SW 1271 (cell line): ENCODE measurements at regions not wholly inside any gene's neighbourhood (a gene's known extent, or its start where the extent isn't known, plus 50 kb on each side); places are given as distances from the start of the nearest gene placed in this dataset.

Source experiments
- DNase-seq, 2 experiments: peaks; one replicate each; lab custom pipeline; 2025; lab: John Stamatoyannopoulos, UW

DNA sequence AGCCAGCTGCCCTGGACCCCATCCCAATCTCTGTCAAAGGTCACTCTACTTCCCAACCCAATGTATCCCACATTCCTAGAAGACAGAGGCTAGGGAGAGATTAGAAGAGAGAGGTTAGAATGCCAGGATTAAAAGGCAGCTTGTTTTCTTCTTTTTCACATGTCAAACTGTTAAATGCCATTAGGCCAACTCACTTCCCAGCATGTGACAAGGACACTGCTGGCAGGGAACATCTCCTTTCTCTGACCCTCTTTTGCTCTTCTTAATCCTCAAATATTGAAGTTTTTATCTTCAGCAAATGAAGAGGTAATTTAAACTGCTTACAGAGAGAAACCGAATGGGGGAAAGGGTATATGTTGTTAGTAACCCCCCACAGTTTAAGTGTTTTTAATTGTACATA lies 89.1 kb downstream of the BBS10 start:
- peak in 1 of 2 experiments; percentile 38 for DNase-seq

DNA sequence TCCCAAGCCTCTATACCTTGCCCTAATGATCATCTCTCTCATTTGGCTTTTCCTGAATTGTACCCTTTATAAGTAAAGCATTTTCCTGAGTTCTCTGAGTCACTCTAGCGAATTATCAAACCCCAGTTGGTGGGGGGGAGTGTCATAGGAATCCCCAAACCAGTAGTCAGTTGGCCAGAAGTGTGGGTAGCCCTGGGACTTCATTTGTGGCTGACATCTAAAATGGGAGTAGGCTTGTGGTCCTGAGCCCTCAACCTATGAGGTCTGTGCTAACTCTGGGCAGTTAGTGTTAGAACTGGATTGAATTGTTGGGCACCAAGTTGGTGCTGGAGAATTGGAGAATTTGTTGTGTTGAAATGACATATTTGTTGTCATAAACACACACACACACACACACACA lies 91.3 kb downstream of the BBS10 start:
- no peak for DNase-seq

DNA sequence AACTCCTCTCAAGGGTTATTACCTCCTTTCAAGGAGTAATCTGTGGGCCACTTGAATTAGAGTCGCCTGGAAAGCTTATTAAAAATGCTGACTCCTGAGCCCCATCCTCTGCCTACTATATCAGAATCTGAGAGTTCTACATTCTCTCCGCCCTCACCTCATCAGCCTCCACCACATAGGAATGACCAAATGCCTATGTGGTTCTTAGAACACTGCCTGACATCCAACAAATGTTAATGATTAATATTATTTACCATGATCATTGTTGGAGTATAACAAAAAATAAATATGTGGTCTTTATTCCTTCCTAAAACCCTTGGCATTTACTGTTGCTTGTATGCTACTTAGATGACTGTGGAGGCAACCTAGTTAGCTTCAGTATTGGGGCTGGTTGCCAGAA lies 91.9 kb downstream of the BBS10 start:
- DNase-seq = no peak

DNA sequence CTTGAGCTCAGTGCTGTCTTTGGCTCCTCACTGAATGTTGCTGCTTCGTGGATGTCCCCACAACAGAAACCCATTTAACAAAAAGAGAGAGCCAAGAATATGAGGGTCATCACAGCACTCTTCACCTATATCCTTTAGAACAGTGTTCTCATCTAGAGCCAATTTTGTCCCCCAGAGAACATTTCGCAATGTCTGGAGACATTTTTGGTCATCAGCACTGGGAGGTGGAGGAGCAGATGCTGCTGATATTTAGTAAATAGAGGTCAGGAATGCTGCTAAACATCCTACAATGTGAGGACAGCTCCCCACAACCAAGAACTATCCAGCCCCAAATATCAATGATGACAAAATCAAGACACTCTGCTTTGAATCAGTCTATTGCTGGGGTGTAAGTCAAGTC lies 92.5 kb downstream of the BBS10 start:
- DNase-seq = no peak

DNA sequence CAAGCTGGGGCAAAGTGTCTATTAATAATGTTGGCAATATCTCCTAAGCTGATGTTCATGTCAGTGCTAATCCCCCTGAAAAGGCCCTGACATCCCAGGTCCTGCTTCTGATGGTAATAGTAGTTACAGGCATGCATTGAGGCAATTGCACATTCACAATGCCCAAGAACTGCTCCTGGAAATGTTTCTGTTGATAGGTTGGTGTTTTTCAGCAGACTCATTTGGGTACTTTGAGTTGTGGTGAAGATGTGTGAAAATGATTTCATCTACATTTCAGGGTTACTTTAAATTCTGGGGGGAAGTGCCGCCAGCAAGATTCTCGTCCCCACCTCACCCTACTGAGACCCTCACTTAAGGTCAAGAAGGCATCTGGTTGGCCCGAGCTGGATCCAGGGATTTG lies 92.9 kb downstream of the BBS10 start:
- no peak for DNase-seq

DNA sequence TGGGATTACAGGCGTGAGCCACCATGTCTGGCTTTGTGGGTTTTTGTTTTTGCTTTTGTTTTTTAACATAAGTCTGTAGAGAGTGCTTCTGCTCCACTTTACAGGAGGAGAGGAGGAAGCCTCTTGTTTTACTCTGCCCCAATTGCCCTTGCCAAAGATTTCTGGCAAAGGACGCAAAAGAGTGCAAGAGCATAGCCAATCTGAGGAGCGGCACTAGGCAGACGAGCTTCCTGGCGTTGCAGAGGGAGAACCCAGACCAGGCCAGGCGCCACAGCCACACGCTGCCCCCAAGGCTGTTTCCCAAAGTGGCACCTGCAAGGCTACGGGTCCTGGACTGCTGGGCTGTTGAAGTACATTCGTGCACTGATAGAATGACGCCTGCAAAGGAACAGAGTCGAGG lies 96.2 kb downstream of the BBS10 start:
- no peak for DNase-seq

DNA sequence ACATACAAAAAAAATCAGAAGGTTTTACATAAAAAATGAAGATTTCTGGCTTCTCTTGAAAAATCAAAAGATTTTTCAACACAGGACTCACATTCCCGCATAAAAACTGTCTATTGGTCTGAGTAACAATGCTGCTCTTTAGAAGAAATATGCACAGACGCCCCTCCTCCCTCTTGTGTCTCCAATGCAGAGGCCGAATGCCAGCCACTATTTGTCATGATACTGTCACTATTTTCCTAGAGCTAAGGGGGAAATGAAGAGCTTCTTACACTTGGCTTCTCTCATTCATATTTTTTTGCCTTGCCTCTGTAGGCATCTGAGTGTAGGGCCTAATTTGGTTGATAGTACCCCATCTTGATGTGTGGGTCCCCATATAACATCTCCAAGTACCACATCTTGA lies 98.0 kb downstream of the BBS10 start:
- no peak for DNase-seq

DNA sequence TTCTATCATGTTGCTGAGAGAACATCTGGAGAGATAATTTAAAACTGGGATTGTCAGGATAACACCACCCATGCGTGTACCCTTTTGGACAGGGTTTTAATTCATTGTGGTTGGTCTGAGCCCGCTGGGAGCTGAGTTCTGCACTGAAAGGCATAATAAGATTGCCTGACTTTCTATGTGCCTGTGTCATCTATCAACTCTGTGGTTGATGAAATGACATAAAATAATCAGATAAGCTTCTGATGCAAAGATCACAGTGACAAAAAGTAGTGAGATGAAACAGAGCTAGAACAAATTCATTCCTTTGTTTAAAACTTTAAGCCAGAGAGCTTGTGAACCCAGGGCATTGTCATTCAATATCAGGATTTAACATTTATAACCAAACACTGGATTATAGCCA lies 98.7 kb downstream of the BBS10 start:
- no peak for DNase-seq

DNA sequence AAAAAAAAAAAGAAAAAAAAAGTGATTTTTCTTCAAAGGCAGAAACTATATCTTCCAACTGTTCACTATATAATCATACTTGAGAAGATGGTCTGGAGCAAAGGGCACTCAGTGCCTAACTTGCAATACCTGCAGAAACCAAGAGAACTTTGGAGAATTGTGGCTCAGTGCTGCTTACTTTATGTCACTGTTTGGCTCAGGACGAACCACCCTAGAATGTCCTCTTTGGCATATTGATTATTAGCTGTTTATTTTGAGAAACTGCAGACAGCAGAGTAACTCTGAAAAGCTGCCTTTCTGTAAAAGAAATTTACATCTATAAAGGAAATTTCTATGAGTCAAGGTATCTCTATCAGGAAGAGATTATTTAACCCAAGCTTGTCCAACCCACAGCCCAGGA lies 100.2 kb downstream of the BBS10 start:
- DNase-seq = no peak

DNA sequence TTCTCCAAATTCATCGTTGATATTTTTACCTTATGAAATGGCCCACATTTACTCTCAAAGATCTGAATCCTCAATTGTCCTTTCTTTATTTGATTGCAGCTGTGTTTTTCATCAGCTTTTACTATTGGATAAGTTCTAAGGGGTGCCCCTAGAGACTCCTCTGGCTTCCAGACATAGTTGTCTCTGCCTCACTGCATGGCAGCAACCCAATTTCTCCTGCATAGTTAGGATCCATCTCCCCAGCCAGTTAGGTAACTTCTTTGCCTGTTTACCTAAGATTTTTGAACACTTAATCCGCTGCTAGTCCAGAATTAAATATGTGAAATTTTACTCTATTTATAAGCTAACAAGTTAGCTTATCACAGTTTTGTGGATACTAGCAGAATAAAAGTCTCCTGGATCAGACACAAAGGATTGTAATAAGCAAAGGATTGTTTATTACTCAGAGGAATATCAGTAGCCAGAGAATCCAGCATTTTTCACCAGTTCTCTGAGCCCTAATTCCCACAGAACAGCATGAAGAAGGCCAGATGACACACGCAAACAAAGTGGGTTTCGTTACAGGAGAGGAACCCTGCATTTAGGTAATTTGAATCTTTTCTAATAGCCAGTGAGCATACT lies 101.1 kb downstream of the BBS10 start:
- no peak for DNase-seq

DNA sequence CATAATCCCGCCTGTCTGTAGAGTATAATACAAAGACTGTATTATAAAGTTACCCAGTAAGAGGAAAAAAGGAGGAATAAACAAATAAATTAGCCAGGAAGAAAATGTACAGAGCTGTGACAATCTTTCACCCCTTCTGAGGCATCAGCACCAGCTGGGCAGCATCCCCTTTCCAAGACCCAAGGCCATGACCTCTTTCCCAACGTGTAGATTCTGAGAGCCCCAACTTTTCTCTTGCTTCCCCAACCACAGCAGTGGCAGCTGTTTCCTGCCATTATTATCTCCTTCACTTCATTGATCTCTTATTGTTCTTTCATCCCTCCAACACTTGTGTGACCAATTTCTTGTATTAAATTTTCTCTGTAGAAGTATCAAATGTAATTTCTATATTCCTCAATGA lies 101.6 kb downstream of the BBS10 start:
- DNase-seq = no peak

DNA sequence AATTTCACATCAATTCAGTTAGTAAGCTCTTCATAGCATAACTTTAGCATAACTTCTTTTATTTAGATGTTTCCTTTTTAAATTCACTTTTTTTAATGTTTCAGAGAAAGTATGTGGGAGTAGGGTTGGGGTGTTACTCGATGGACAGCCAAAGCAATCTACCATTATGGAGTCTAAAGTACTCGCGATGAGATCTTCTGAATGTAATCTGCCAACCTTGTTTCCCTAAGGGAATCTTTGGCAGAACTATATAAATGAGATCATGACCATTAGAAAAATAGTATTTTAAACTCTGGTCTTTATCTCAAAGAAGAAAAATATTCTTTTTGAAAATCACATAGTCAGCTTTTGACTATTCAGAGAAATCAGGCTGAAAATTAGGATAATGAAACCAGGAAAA lies 103.9 kb downstream of the BBS10 start:
- no peak for DNase-seq

DNA sequence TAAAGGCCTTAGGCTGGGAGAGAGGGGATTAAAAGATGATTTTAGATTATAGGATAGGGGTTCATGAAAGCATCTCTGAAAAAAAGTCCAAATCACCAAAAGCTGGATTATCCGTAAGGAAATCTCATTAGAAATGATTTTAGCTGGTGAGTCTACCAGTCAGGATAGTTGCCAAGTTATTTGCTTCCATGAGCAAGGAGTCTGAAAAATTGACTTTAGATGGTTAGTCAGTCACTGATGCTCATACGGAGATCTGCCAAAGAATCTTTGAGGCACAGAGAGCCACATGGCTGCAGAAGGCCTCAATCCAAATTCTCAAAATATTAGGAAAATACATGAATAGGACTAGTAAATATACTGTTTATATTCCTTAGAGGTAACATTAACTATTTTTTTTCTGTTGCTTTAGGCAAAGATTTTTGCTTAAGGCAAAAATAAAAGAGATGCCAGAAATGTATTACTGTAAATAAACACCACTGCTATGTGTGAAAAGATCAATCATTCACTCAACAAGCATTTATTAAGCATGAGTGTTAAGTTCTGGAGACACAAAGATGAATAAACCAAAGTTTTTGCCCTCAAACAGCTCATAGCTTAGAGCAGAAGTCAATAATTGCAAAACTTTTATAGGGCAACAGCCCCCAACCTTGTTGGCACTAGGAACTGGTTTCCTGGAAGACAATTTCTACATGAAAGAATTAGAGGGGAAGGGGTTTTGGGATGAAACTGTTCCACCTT lies 105.2 kb downstream of the BBS10 start:
- DNase-seq = no peak

DNA sequence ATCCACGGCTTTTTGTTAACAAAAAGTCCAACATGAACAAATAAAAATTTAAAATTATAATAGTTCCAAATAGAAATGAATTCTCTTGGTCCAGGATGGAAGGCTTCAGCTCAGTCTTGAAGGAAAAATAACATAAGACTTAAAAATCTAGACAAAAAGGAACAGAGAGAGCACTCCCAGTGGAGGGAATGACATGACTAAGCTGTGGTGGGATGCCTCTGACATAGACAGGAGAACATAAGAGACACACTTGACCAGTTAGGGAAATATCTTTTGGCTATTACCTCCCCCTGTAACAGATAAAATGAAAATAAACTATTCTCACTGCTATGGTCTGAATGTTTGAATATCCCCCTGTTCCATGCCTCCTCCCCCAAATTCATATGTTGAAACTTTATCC lies 106.8 kb downstream of the BBS10 start:
- no peak for DNase-seq

DNA sequence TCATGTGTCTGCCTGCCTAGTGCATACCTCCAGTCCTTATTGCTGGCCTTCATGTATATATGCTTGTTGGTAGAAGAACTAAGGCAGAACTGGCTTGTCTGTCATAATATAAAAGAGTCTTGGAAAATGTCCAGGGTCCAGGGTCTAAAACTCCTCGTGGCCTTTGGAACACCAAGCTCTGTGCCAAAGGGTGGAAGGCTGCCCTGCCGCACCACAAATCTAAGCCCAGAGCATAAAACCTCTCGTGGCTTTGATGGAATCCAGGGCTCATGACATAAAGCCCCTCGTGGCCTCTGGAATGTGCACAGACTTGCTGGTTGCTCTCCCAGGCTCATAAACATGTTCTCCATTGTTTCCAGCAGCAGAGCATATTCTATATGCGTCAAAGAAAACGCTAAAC lies 107.9 kb downstream of the BBS10 start:
- DNase-seq = no peak

DNA sequence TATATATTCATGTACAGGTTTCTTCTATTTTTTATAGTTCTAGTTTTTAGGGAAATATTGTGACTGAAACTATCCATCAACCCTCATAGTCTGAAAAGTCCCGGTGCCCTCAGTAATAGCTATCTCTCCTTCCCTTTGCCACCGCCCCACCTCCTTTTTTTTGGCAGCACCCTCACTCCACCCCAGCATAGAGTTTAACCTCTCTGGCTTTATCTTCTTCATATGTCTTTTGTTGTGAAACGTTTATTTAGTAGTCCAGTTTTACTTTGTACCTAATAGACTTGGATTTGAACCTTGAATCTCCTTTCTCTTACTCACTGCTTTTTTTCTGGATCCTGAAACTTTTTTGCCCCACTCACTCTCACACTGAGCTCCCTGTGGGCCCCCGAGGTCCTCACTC lies 109.5 kb downstream of the BBS10 start:
- DNase-seq = no peak

DNA sequence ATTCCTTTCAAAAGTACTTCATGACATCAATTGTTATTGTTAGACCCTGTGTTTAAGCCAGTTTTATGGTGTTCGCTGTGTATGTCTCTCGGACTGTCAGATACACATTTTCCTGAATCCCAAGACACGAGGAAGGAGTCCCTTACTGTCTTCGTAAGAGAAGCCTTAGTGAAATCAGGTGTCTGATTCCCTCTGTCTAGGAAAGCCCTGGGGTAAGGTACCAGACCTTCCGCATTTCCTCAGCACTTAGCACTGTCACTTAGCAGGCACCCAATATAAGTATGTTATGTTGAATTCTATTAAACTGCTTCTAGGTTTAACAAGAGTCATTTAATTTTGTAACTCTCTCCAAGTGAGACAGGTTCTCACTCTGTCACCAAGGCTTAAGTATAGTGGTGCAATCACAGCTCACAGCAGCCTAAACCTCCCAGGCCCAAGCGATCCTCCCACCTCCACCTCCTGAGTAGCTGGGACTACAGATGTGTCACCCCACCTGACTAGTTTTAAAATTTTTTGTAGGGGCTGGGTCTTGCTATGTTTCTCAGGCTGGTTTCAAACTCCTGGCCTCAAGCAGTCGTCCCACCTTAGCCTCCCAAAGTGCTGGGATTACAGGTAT lies 111.0 kb downstream of the BBS10 start:
- no peak for DNase-seq

DNA sequence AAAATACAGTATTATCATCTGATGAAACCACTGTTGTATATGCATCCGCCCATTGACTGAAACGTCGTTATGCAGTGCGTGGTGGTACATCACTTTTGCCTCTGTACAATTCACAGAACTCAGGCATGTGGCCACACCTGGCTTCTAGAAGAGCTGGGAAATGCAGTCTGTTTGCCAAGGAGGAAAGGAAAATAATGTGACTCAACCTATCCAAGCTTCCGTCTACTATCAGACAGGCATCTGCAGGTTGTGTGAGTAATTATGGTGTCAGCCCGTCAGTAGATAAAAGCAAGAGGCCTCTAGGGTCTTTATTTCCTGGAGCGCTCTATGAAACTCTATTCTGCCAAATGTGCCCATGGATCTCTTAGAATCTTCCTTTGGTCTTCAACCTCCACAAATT lies 111.6 kb downstream of the BBS10 start:
- DNase-seq = peak; percentile 10 to 79

DNA sequence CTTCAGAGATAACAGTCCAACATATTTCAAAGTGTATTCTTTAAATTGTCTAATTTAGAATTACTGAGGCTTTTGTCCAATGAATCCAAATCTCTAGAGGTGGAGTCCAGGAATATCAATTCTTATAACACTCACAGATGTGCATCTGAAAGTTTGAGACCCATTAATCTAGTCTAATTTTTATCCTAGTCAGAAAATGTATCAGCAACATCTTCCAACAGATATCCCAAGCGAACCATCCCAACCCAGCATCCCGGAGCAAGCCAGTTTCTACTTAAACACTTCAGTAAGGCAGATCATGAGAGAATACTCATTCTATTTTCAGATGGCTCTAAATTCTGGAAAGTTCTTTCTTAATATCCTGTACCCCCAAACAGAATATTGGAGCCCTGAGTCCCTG lies 113.5 kb downstream of the BBS10 start:
- DNase-seq = no peak

DNA sequence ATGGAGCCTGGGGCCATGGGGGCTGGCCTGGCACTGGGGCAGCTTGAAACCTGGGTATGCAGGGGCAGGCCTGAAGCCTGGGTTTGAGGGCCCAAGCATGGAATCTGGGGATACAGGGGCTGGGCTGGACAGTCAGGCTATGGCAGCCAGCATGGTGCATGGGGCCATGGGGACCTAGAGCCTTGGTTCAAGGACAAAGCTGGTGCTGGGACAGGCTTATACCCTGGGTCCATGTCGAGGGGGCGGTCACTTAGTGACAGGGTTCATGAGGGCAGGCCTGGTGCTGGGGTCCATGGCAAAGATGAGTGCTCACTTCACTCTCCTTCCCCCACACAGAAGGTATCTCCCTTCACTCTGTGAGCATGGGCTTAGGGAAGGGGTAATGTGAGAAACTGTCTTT lies 116.2 kb downstream of the BBS10 start:
- DNase-seq = no peak

DNA sequence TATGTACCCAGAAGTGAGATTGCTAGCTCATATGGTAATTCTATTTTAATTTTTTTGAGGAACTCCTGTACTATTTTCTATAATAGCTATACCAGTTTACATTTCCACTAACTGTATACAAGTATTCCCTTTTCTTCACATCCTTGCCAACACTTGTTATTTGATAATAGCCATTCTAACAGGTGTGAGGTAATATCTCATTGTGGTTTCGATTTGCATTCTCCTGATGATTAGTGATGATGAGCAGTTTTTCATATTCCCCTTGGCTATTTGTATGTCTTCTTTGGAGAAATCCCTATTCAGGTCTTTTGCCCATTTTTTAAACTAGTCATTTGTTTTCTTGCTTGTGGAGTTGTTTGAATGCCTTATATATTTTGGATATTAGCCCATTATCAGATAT lies 121.3 kb downstream of the BBS10 start:
- DNase-seq = no peak

DNA sequence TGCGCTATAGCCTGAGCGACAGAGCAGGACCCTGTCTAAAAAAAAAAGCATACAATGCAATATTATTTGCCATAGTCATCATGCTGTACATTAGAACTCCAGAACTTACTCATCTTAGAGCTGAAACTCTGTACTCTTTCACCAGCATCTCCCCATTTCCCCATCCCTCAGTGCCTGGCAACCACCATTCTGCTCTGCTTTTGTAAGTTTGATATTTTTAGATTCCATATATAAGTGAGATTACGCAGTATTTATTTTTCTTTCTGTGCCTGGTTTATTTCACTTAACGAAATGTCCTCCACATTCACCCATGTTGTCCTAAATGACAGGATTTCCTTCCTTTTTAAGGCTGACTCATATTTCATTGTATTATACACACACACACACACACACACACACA lies 121.8 kb downstream of the BBS10 start:
- no peak for DNase-seq

DNA sequence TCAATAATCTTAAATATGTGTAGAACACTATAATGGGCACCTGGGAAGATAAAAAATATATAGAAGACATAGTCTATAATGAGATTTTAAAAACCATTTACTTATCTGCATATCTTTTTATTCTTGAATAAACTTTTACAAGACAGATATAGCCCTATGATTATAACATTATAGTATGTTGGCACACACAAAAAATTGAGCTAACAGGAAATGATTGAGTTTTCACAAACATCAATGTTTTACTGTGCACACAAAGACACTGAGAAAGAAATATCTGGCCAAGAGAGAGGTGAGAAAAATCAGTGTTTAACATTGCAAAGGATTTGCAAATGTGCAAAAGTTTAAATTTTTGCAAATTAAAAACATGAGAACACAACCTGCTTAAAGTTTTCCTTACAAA lies 124.3 kb downstream of the BBS10 start:
- no peak for DNase-seq

DNA sequence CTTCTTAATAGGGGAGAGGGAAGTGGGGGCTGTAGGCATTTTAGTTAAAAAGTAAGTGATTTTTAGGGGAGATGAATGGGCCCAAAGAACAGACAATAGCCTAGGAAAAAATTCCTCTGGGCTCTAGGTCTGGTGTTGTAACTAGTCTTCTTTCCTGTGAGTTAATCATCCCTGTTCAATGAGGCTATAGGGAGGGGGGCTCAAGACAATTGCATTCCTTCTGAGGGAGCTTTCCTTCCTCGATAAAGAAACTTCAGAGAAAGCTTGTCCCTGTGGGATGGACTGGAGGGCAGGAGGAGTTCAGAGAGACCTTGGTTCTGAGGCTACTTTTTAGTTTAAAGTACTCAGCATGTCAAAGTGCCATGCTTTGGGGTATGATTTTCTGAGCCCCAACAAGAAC lies 127.2 kb downstream of the BBS10 start:
- no peak for DNase-seq
